HepG2 (cell line): ENCODE measurements at regions not wholly inside any gene's neighbourhood (a gene's known extent, or its start where the extent isn't known, plus 50 kb on each side); places are given as distances from the start of the nearest gene placed in this dataset.

Experiments used
- ATAC-seq: fragments of 200-7000 bp; cut with Tn5 transposase; 3 replicates; pipeline ENCODE4 v1.9.1; 2020; ENCODE audit warnings: mild to moderate bottlenecking, moderate library complexity
- BruUV-seq: library from RNA; stranded (reverse); fragments of 400-500 nt; replicated peaks from 2 replicates; lab custom pipeline; 2021; lab: Mats Ljungman, UMichigan
- CTCF ChIA-PET: fragments of 300-600 bp; formaldehyde crosslinking; extraction: SDS; loops from one replicate; lab custom pipeline; 2021; ENCODE audit warnings: low total read pairs, inconsistent platforms, low intra/inter-chr PET ratio; lab: Yijun Ruan, JAX
- POLR2A ChIA-PET: fragments of 350-600 bp; sonication (Branson Sonifier 250); formaldehyde crosslinking; loops from one replicate; lab custom pipeline; 2020; ENCODE audit warnings: antibody characterized with exemption, inconsistent platforms; lab: Yijun Ruan, JAX
- DNase-seq: peaks from one replicate; pipeline ENCODE4 v3.0.0-alpha.2; 2015; ENCODE audit warnings: low spot score
- FAIRE-seq: peaks from 3 replicates; lab custom pipeline; 2011; peaks lifted over from hg19 to GRCh38; lab: Jason Lieb, UNC
- H2AFZ ChIP-seq: one replicate; pipeline ENCODE4 v1.6.1; 2011; ENCODE audit warnings: low read length, inconsistent platforms
- H3K27ac ChIP-seq: fragments of 300-600 bp; 3 replicates; pipeline ENCODE4 v1.8.0; 2011; ENCODE audit warnings: mixed run types, mild to moderate bottlenecking, mixed read lengths, low read length, inconsistent platforms; ENCODE audit not compliant: insufficient read depth; ENCODE audit errors: extremely low read length
- H3K27me3 ChIP-seq, 2 experiments: fragments of 200-600 bp in 1 of 2; 2 replicates in 1 of 2; 3 replicates in 1 of 2; pipeline versions ENCODE4 v1.6.0 to v1.8.0; 2011; ENCODE audit warnings: low read length in 2 of 2, mild to moderate bottlenecking in 2 of 2, moderate library complexity in 2 of 2, inconsistent platforms in 1 of 2; ENCODE audit not compliant: insufficient read depth in 2 of 2, control insufficient read depth in 1 of 2
- H3K36me3 ChIP-seq, 2 experiments: fragments of 200-600 bp in 1 of 2; replicated peaks in 1 of 2; 2 replicates in 1 of 2; 3 replicates in 1 of 2; pipeline versions ENCODE4 v1.5.1 to v1.8.0; 2011; ENCODE audit warnings: low read length in 2 of 2, inconsistent platforms in 1 of 2; ENCODE audit not compliant: insufficient read depth in 2 of 2, control insufficient read depth in 1 of 2
- H3K4me1 ChIP-seq: 2 replicates; pipeline ENCODE4 v1.5.1; 2012; ENCODE audit warnings: low read length, inconsistent platforms; ENCODE audit not compliant: insufficient read depth
- H3K4me2 ChIP-seq: 2 replicates; pipeline ENCODE4 v1.6.0; 2011; ENCODE audit warnings: low read depth, low read length, inconsistent platforms
- H3K4me3 ChIP-seq, 3 experiments: fragments of 200-600 bp in 1 of 3; sonication (generic), shearing (Covaris generic) in 1 of 3; replicated peaks in 1 of 3; 2 replicates each; pipeline ENCODE4 v1.5.1; 2011 to 2016; ENCODE audit warnings: low read length in 3 of 3, inconsistent platforms in 2 of 3, low read depth in 2 of 3, mild to moderate bottlenecking in 2 of 3, control low read depth in 1 of 3, mixed read lengths in 1 of 3; ENCODE audit not compliant: insufficient read depth in 1 of 3
- H3K79me2 ChIP-seq: one replicate; pipeline ENCODE4 v1.6.1; 2011; ENCODE audit warnings: low read length, inconsistent platforms; ENCODE audit not compliant: insufficient read depth
- H3K9ac ChIP-seq: 2 replicates; pipeline ENCODE4 v1.6.0; 2011; ENCODE audit warnings: mild to moderate bottlenecking, low read depth, low read length, inconsistent platforms; ENCODE audit not compliant: insufficient read depth
- H3K9me3 ChIP-seq: 2 replicates; pipeline ENCODE4 v1.5.1; 2012; ENCODE audit warnings: mild to moderate bottlenecking, low read length
- H4K20me1 ChIP-seq: 2 replicates; pipeline ENCODE4 v1.6.0; 2011; ENCODE audit warnings: inconsistent platforms, mild to moderate bottlenecking, low read length, moderate library complexity; ENCODE audit not compliant: insufficient read depth
- CHD2 ChIP-seq: IDR thresholded peaks from 2 replicates; pipeline ENCODE4 v1.6.1; 2011; ENCODE audit warnings: low read depth, low read length, improper control_type of control experiment
- ETS1 ChIP-seq: sonication (generic); formaldehyde crosslinking; IDR thresholded peaks from 2 replicates; pipeline ENCODE4 v1.4.0; 2020; ENCODE audit warnings: missing genetic modification reagents
- GMEB1 ChIP-seq: sonication (generic); formaldehyde crosslinking; IDR thresholded peaks from 2 replicates; pipeline ENCODE4 v1.5.1; 2020; ENCODE audit warnings: missing genetic modification reagents, mild to moderate bottlenecking, borderline replicate concordance
- KDM3A ChIP-seq: IDR thresholded peaks from 2 replicates; pipeline ENCODE4 v1.6.1; 2018; ENCODE audit warnings: low read depth, missing compliant biosample characterization
- MIXL1 ChIP-seq: IDR thresholded peaks from 2 replicates; pipeline ENCODE4 v1.6.1; 2016
- MXD1 ChIP-seq: sonication (generic); formaldehyde crosslinking; IDR thresholded peaks from 2 replicates; pipeline ENCODE4 v1.4.0; 2020; ENCODE audit warnings: mild to moderate bottlenecking, missing genetic modification reagents
- TIGD3 ChIP-seq: sonication (generic); formaldehyde crosslinking; IDR thresholded peaks from 2 replicates; pipeline ENCODE4 v1.5.1; 2020; ENCODE audit warnings: mild to moderate bottlenecking, missing genetic modification reagents, borderline replicate concordance
- ZNF224 ChIP-seq: sonication (generic); formaldehyde crosslinking; IDR thresholded peaks from 2 replicates; pipeline ENCODE4 v1.5.0; 2020; ENCODE audit warnings: mild to moderate bottlenecking, missing genetic modification reagents
- ZNF646 ChIP-seq: sonication (generic); formaldehyde crosslinking; IDR thresholded peaks from 2 replicates; pipeline ENCODE4 v1.9.0; 2021; ENCODE audit warnings: mild to moderate bottlenecking, missing genetic modification reagents
- ZNF713 ChIP-seq: sonication (generic); formaldehyde crosslinking; IDR thresholded peaks from 2 replicates; pipeline ENCODE4 v1.4.0; 2020; ENCODE audit warnings: mild to moderate bottlenecking, missing genetic modification reagents
- WGBS: methylation state at CpG from one replicate; pipeline ENCODE4 v1.1.6; 2017; ENCODE audit warnings: low lambda C conversion rate; 5-methylcytosine and 5-hydroxymethylcytosine counted together
- in situ Hi-C: cut with HindIII; loops from 2 replicates; pipeline ENCODE4 v1.10.0; 2017; ENCODE audit warnings: low pct_unique_long_range_greater_than_20kb; ENCODE audit not compliant: extremely low pct_ligation_motif_present
- intact Hi-C: fragments of 100-400 bp; cut with micrococcal nuclease; formaldehyde crosslinking; loops from one replicate; pipeline ENCODE4 v1.10.0; 2022; ENCODE audit not compliant: unreplicated experiment
- TF ChIP-seq, protein P1 (sequence below): sonication (generic); formaldehyde crosslinking; IDR thresholded peaks from 2 replicates; pipeline ENCODE4 v1.9.0; 2021; ENCODE audit warnings: missing genetic modification reagents, borderline replicate concordance

DNA sequence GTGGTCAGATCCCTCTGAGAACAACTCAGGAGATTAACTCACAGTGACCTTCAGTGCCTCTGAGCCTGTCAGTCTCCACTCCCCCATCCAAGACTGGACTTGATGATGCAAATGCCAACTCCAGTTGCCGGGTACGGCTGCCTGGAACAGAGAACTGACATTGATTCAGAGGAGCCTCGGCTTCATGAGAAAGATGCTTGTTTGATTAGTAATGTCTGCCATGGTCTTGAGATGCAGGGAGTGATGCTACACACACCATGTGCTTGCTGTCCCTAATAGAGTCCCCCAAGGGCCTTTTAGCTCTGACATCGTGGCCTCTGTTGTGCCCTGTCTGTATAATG is 51.8 kb upstream of the LRP8 start:
- H3K4me3 ChIP-seq: no peak overlapping the region
- BruUV-seq: no TSS peak
- no peak overlapping the region for H2AFZ ChIP-seq
- H3K9ac ChIP-seq: no peak overlapping the region
- intact Hi-C loops: no loop called here
- no peaks in the 10 kb centered on the region for H3K36me3 ChIP-seq
- CTCF ChIA-PET: no interaction called here
- no peaks in the 10 kb centered on the region for H3K79me2 ChIP-seq
- no peak for DNase-seq
- in situ Hi-C loops: no loop called here
- ATAC-seq: no peak
- H3K27me3 ChIP-seq: peaks cover 2 to 46% of the 10 kb centered on the region in 2 experiments; a peak in 3 of 5 replicates
- WGBS: 35% methylated on average over 4 of the region's 4 CpGs
- H3K9me3 ChIP-seq: no peaks in the 10 kb centered on the region
- no peak for FAIRE-seq
- POLR2A ChIA-PET: no interaction called here
- no peak overlapping the region for H3K27ac ChIP-seq
- no peak overlapping the region for H3K4me2 ChIP-seq
- H4K20me1 ChIP-seq: no peaks in the 10 kb centered on the region; the same call in 1 of the 2 replicates
- H3K4me1 ChIP-seq: peaks cover 13% of the 10 kb centered on the region
- TF ChIP-seq, protein P1, sequence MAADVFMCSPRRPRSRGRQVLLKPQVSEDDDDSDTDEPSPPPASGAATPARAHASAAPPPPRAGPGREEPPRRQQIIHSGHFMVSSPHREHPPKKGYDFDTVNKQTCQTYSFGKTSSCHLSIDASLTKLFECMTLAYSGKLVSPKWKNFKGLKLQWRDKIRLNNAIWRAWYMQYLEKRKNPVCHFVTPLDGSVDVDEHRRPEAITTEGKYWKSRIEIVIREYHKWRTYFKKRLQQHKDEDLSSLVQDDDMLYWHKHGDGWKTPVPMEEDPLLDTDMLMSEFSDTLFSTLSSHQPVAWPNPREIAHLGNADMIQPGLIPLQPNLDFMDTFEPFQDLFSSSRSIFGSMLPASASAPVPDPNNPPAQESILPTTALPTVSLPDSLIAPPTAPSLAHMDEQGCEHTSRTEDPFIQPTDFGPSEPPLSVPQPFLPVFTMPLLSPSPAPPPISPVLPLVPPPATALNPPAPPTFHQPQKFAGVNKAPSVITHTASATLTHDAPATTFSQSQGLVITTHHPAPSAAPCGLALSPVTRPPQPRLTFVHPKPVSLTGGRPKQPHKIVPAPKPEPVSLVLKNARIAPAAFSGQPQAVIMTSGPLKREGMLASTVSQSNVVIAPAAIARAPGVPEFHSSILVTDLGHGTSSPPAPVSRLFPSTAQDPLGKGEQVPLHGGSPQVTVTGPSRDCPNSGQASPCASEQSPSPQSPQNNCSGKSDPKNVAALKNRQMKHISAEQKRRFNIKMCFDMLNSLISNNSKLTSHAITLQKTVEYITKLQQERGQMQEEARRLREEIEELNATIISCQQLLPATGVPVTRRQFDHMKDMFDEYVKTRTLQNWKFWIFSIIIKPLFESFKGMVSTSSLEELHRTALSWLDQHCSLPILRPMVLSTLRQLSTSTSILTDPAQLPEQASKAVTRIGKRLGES: no peak
- TF ChIP-seq KDM3A: no peak
- TF ChIP-seq TIGD3 (CRISPR knock-in tag): no peak
- TF ChIP-seq ZNF646 (CRISPR knock-in tag): no peak
- no peak for TF ChIP-seq ETS1 (CRISPR knock-in tag)
- TF ChIP-seq ZNF713 (CRISPR knock-in tag): no peak
- no peak for TF ChIP-seq CHD2
- no peak for TF ChIP-seq GMEB1 (CRISPR knock-in tag)
- no peak for TF ChIP-seq MIXL1
- TF ChIP-seq MXD1 (CRISPR knock-in tag): no peak
- TF ChIP-seq ZNF224 (CRISPR knock-in tag): no peak
